Hepatocyte (in vitro differentiated cells): ENCODE measurements at regions not wholly inside any gene's neighbourhood (a gene's known extent, or its start where the extent isn't known, plus 50 kb on each side); places are given as distances from the start of the nearest gene placed in this dataset.

Source experiments
- DNase-seq: peaks from one replicate; pipeline ENCODE4 v3.0.0-alpha.2; 2016; ENCODE audit warnings: low spot score
- H2AFZ ChIP-seq: fragments of 200-600 bp; sonication (generic); 2 replicates; pipeline ENCODE4 v1.6.0; 2016; ENCODE audit warnings: antibody characterized with exemption, mild to moderate bottlenecking
- H3K27ac ChIP-seq: fragments of 200-600 bp; sonication (generic); 2 replicates; pipeline ENCODE4 v1.5.1; 2016; ENCODE audit warnings: mild to moderate bottlenecking
- H3K27me3 ChIP-seq: fragments of 200-600 bp; sonication (generic); 2 replicates; pipeline ENCODE4 v1.6.1; 2016
- H3K36me3 ChIP-seq: fragments of 200-600 bp; sonication (generic); replicated peaks from 2 replicates; pipeline ENCODE4 v1.5.1; 2016; ENCODE audit warnings: low read depth; ENCODE audit not compliant: insufficient read depth
- H3K4me1 ChIP-seq: fragments of 200-600 bp; sonication (generic); 2 replicates; pipeline ENCODE4 v1.5.1; 2016; ENCODE audit warnings: mild to moderate bottlenecking, moderate library complexity; ENCODE audit not compliant: insufficient read depth
- H3K4me2 ChIP-seq: fragments of 200-600 bp; sonication (generic); 2 replicates; pipeline ENCODE4 v1.6.0; 2016
- H3K4me3 ChIP-seq: fragments of 200-600 bp; sonication (generic); 2 replicates; pipeline ENCODE4 v1.5.1; 2016; ENCODE audit warnings: mild to moderate bottlenecking
- H3K79me2 ChIP-seq: fragments of 200-600 bp; sonication (generic); 2 replicates; pipeline ENCODE4 v1.6.0; 2017; ENCODE audit warnings: mild to moderate bottlenecking
- H3K9me2 ChIP-seq: fragments of 200-600 bp; sonication (generic); replicated peaks from 2 replicates; pipeline ENCODE4 v1.6.0; 2017; ENCODE audit warnings: mild to moderate bottlenecking; ENCODE audit not compliant: insufficient read depth
- H3K9me3 ChIP-seq: fragments of 200-600 bp; sonication (generic); 2 replicates; pipeline ENCODE4 v1.5.1; 2016; ENCODE audit warnings: low read depth, mild to moderate bottlenecking
- H4K20me1 ChIP-seq: fragments of 200-600 bp; sonication (generic); 2 replicates; pipeline ENCODE4 v1.6.0; 2016; ENCODE audit warnings: mild to moderate bottlenecking; ENCODE audit not compliant: insufficient read depth, poor library complexity, severe bottlenecking
- EZH2 ChIP-seq: fragments of 200-600 bp; sonication (generic); IDR thresholded peaks from 2 replicates; pipeline ENCODE4 v1.6.1; 2016; ENCODE audit warnings: antibody characterized with exemption, mild to moderate bottlenecking, borderline replicate concordance
- EZH2phosphoT487 ChIP-seq: fragments of 200-600 bp; sonication (generic); IDR thresholded peaks from one replicate; pipeline ENCODE4 v1.6.1; 2018; ENCODE audit warnings: antibody characterized with exemption, mild to moderate bottlenecking, low read depth, moderate library complexity; ENCODE audit not compliant: unreplicated experiment, severe bottlenecking
- WGBS: methylation state at CpG from one replicate; pipeline ENCODE4 v1.1.6; 2016; ENCODE audit warnings: low lambda C conversion rate; ENCODE audit errors: missing lambda C conversion rate; 5-methylcytosine and 5-hydroxymethylcytosine counted together
- TF ChIP-seq, protein P1 (sequence below): fragments of 200-600 bp; sonication (generic); IDR thresholded peaks from 2 replicates; pipeline ENCODE4 v1.5.1; 2016; ENCODE audit warnings: antibody characterized with exemption, mild to moderate bottlenecking; ENCODE audit not compliant: poor library complexity

DNA sequence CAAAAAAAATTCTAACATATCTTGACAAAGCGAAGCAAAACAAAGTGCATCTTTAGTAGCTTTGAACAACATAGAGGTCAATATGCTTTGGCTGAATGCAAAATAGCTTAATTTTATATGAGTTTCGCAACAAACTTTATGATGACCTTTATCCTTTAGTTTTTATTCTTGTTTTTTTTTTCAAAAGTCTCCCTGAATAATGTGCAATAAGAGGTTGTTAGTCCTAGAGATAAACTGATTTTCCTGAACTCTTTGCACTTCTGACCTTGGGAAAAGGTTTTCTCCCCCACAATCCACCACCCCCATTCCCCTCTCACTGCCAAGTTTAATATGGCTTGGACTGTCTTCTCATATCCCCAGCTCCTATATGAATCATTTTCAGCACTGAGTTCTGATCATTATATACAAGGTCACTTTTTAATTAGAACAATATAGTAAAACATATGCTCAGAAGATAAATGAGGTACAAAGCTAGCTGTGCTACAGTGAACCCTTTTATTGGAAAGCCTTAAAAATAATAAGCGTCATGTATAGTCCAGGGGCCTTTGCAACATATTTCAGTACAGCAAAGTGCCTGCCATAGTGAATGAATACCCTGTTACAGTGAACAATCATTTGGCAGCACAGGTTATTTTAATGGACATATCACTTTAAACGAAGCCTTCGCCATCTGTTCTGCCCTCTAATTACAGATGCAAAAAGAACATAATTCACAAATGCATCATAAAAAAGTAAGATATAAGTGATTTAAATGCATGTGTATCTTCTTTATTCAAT, 496.3 kb upstream of the NR2F2 start:
- 90% methylated on average over 5 of the region's 5 CpGs for WGBS
- Histone ChIP-seq H3K9me2 (no peaks in the 10 kb centered on the region), H3K4me3 (no peak overlapping the region), H3K4me2 (no peak overlapping the region), H3K79me2 (no peaks in the 10 kb centered on the region), H2AFZ (no peak overlapping the region), H3K27me3 (no peaks in the 10 kb centered on the region), H4K20me1 (no peaks in the 10 kb centered on the region), H3K9me3 (no peaks in the 10 kb centered on the region), H3K4me1 (no peaks in the 10 kb centered on the region), H3K36me3 (no peaks in the 10 kb centered on the region), H3K27ac (no peak overlapping the region)
- no peak for DNase-seq
- TF ChIP-seq EZH2 (no peak), EZH2phosphoT487 (no peak)
- TF ChIP-seq, protein P1, sequence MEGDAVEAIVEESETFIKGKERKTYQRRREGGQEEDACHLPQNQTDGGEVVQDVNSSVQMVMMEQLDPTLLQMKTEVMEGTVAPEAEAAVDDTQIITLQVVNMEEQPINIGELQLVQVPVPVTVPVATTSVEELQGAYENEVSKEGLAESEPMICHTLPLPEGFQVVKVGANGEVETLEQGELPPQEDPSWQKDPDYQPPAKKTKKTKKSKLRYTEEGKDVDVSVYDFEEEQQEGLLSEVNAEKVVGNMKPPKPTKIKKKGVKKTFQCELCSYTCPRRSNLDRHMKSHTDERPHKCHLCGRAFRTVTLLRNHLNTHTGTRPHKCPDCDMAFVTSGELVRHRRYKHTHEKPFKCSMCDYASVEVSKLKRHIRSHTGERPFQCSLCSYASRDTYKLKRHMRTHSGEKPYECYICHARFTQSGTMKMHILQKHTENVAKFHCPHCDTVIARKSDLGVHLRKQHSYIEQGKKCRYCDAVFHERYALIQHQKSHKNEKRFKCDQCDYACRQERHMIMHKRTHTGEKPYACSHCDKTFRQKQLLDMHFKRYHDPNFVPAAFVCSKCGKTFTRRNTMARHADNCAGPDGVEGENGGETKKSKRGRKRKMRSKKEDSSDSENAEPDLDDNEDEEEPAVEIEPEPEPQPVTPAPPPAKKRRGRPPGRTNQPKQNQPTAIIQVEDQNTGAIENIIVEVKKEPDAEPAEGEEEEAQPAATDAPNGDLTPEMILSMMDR = no peak

DNA sequence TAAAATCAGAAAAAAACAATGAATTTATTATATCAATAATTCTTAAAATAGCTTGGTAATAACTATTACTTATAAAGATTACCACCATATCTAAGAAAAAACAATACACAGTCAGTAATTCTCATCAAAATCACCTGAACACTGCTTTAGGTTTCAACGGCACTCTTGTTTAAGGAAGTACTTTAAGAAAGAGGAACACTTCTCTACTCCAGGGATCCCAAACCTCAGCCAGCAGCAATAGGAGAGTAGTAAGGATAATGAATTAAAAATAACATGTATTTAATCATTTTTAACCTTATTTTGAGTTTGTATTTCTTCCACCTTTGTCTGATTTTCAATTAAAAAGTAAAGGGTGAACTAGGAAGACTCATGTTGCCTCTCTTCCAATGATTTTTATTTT, 494.0 kb upstream of the NR2F2 start:
- Histone ChIP-seq H3K4me2 (no peak overlapping the region), H3K27me3 (no peaks in the 10 kb centered on the region), H3K9me2 (no peaks in the 10 kb centered on the region), H3K9me3 (no peaks in the 10 kb centered on the region), H2AFZ (no peak overlapping the region), H3K4me1 (no peaks in the 10 kb centered on the region), H3K27ac (no peak overlapping the region), H3K79me2 (no peaks in the 10 kb centered on the region), H3K36me3 (no peaks in the 10 kb centered on the region), H3K4me3 (no peak overlapping the region), H4K20me1 (no peaks in the 10 kb centered on the region)
- WGBS = 81% methylated on average over 1 of the region's 1 CpG
- TF ChIP-seq EZH2phosphoT487 (no peak), EZH2 (no peak)
- TF ChIP-seq, protein P1 = no peak
- no peak for DNase-seq

DNA sequence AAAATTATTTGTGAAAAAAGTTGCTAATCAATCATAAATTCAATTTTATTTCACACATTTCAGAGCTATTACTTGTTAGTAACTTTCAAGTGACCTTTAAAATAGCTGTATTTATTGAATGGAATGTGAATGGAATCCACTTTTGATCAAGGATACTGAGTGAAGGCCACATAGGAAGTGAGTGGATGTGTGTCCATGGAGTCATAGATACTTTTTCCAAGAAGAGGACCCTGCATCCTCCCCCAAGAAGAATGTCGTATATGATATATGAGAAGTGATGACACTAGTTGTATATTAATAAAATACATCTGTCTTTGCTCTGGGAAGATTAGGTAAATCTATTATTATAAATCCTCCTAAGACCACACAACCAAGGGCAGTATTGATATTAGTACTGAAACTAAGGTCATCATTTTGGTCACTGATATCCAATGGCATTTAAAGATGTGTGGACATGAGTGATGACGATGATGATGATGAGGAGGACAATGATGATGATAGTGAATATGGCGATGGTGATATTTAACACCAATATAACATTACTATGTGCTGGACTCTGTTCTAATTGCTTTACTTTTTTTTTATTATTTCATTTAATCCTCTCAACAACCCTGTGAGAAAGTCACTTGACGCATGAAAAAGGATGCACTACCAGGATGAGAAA, 493.0 kb upstream of the NR2F2 start:
- TF ChIP-seq EZH2 (no peak), EZH2phosphoT487 (no peak)
- TF ChIP-seq, protein P1 = no peak
- Histone ChIP-seq H3K27ac (no peak overlapping the region), H3K36me3 (no peaks in the 10 kb centered on the region), H3K9me2 (no peaks in the 10 kb centered on the region), H3K4me2 (no peak overlapping the region), H4K20me1 (no peaks in the 10 kb centered on the region), H3K9me3 (no peaks in the 10 kb centered on the region), H3K79me2 (no peaks in the 10 kb centered on the region), H2AFZ (no peak overlapping the region), H3K27me3 (no peaks in the 10 kb centered on the region), H3K4me1 (no peaks in the 10 kb centered on the region), H3K4me3 (no peak overlapping the region)
- WGBS = 97% methylated on average over 4 of the region's 4 CpGs
- no peak for DNase-seq
